ENCODE measurements at regions not wholly inside any gene's neighbourhood (a gene's known extent, or its start where the extent isn't known, plus 50 kb on each side); places are given as distances from the start of the nearest gene placed in this dataset.
"Not testable (repeated sequence)": the region's sequence is repeated elsewhere in the genome, so short reads cannot be mapped to it uniquely, and the experiment has no call there.

DNA sequence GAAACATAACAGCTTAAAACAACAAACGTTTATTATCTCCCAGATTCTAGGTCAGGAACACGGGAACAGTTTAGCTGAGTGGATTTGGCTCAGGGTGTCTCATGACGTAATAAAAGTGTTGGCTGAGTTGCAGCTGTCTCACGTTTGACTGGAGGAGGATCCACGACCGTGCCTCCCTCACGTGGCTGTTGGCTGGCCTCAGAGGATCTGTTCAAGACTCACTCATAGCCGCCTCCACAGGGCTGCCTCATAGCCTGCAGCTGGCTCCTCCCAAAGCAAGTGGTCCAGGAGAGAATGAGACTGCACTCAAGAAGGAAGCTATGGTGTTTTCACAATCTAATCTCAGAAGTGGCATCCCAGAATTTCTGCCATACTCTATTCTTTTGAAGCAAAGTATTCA lies 167.1 kb downstream of the RPRM start:
- no peaks in the 10 kb centered on the region for H4K20me1 ChIP-seq
- H3K4me3 ChIP-seq: no peak overlapping the region
- no peaks in the 10 kb centered on the region for H3K4me1 ChIP-seq
- no peak overlapping the region for H3K4me2 ChIP-seq
- no peak overlapping the region for H3K27ac ChIP-seq
- TF ChIP-seq Cebpa-rat (IDR thresholded peaks at IDR 0.05): no peak
- no peaks in the 10 kb centered on the region for H3K36me3 ChIP-seq
- no peak overlapping the region for H3K9ac ChIP-seq
- no peaks in the 10 kb centered on the region for H3K9me3 ChIP-seq
- no peaks in the 10 kb centered on the region for H3K27me3 ChIP-seq

DNA sequence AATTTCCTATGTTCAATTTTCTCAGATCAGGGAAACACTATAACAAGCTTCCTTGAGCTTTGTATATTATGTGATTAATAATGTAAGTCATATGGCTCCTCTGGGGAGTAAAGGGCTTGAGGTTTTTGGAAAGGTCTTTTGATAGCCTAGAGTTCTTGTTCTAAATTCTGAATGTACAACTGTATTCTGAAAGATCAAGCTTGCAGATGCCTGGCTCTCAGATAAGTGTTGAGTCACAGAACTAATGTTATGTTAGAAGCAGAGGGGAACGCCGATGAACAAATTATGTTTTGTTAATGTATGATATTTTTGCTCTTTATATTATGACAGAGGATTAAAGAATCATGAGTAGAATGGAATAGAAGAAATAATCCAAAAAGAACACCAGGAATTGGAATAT lies 170.1 kb downstream of the RPRM start:
- H3K9ac ChIP-seq: no peak overlapping the region

DNA sequence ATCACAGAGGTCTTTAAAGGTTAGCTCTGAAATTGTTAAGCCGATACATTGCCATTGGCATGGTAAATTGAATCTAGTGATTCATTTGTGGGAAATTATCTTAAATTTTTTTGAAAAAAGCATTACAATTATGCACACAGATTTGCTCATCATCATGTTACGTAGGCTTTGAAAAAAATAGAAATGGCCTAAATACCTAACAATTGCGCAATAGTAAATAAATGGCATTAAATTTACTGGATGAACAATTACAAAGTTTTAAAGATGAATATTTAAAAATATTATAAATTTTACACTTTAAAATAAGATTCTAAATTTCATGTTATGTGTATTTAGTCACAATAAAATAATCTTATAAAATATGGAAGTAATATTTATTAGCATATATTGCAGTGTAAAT lies 171.3 kb downstream of the RPRM start:
- H3K4me1 ChIP-seq: no peaks in the 10 kb centered on the region
- H3K27me3 ChIP-seq: no peaks in the 10 kb centered on the region
- H3K4me2 ChIP-seq: no peak overlapping the region
- no peaks in the 10 kb centered on the region for H4K20me1 ChIP-seq
- no peak overlapping the region for H3K4me3 ChIP-seq
- no peaks in the 10 kb centered on the region for H3K36me3 ChIP-seq
- H3K9ac ChIP-seq: no peak overlapping the region
- no peaks in the 10 kb centered on the region for H3K9me3 ChIP-seq
- no peak for TF ChIP-seq Cebpa-rat (IDR thresholded peaks at IDR 0.05)
- H3K27ac ChIP-seq: no peak overlapping the region

More for the DNA sequence above, 170.1 kb downstream of the RPRM start:
- Histone ChIP-seq H3K4me3 (no peak overlapping the region), H3K27ac (no peak overlapping the region), H3K4me2 (no peak overlapping the region), H3K27me3 (no peaks in the 10 kb centered on the region), H3K9me3 (no peaks in the 10 kb centered on the region), H4K20me1 (no peaks in the 10 kb centered on the region), H3K4me1 (no peaks in the 10 kb centered on the region), H3K36me3 (no peaks in the 10 kb centered on the region)
- no peak for TF ChIP-seq Cebpa-rat (IDR thresholded peaks at IDR 0.05)

DNA sequence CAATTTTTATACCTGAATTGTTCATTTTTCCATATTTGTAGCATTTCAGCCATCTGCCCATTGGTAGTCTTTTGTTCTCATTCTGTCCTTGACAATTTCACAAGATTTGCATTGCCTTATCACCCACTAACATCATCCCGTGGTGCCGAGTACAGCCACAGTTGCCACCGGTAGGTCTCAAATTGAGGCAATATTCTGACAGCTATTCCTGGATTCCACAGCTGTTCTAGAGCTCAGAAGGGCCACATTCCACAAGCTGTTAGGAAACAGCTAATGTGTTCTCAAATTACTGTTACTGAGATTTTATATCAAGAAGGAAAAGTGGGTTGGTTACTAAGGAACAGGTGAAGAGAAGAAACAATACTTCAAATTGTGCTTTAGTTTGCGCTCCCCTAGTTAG lies 178.8 kb downstream of the RPRM start:
- Histone ChIP-seq H3K9me3 (no peaks in the 10 kb centered on the region), H3K27ac (no peak overlapping the region), H3K9ac (no peak overlapping the region), H4K20me1 (no peaks in the 10 kb centered on the region), H3K27me3 (no peaks in the 10 kb centered on the region), H3K4me1 (no peaks in the 10 kb centered on the region), H3K4me2 (no peak overlapping the region), H3K36me3 (no peaks in the 10 kb centered on the region), H3K4me3 (no peak overlapping the region)
- TF ChIP-seq Cebpa-rat (IDR thresholded peaks at IDR 0.05): no peak

DNA sequence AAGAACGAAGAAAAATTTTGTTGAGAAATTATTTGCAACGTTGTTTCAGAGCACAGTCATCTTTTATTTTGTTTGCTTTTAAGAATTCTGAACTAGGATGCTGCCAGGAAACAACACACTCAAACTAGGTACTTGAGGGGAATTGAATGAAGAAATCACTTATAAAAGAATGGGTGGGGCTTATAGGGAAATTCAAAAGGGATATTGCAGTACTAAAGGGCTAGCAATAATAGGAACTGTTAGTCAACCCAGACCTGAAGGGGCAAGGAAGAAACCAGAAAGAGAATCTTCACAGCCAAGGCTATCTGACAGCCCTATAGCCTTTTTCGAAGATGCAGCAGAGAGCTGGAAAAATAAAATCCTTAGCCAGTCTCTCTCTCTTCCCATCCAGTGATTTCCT lies 179.3 kb downstream of the RPRM start:
- no peaks in the 10 kb centered on the region for H3K4me1 ChIP-seq
- TF ChIP-seq Cebpa-rat (IDR thresholded peaks at IDR 0.05): no peak
- H3K27me3 ChIP-seq: no peaks in the 10 kb centered on the region
- H3K4me2 ChIP-seq: no peak overlapping the region
- no peak overlapping the region for H3K4me3 ChIP-seq
- H4K20me1 ChIP-seq: no peaks in the 10 kb centered on the region
- no peak overlapping the region for H3K27ac ChIP-seq
- no peak overlapping the region for H3K9ac ChIP-seq
- no peaks in the 10 kb centered on the region for H3K36me3 ChIP-seq
- H3K9me3 ChIP-seq: no peaks in the 10 kb centered on the region

DNA sequence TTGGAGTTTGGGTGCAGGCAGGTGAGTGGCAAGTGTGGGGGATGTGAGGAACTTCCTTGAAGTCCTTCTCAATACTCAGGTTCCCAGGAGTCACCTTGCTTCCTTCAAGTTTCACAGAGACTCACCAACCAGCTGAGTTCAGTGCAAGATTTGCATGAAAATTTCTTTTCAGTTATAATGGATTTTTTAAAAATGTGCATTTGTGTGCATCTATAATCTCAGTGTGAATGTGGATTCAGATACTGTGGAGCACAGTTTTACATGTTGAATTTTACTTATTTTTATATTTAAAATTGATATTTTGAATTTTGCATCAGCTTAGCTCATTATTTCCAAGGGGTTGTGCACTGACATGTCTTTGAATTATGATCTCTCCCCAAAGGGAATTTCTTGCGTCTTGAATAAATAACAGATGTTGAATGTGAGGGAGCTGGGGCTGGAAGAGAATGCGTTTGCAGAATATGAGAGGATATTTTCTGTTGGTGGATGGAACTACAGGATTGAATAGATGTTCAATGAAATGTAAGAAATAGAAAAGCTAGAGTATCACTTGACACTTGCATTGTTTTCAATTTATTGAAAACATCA lies 184.3 kb downstream of the RPRM start:
- Histone ChIP-seq H3K27ac (no peak overlapping the region), H3K36me3 (no peaks in the 10 kb centered on the region), H3K4me3 (no peak overlapping the region), H3K9me3 (no peaks in the 10 kb centered on the region), H3K27me3 (no peaks in the 10 kb centered on the region), H3K9ac (no peak overlapping the region), H4K20me1 (no peaks in the 10 kb centered on the region), H3K4me1 (no peaks in the 10 kb centered on the region), H3K4me2 (no peak overlapping the region)
- TF ChIP-seq Cebpa-rat (IDR thresholded peaks at IDR 0.05): no peak

DNA sequence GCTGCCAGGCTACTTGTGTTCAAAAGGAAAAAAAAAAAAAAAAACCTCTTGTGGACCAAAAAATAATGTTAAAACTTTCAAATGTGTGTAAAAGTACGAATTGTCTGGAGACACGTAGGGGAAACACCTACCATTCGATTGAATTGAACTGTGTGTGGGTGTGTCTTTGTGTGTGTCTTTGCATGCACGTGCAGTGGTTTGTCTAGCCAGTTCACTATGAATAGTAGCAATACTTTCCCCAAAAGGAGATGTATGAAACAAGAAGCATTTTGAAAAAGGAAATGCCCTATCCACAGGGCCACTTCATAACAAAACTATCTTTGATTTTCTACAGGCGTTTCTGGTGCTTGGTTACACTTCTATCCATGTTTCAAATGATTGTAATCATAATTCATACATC lies 186.8 kb downstream of the RPRM start:
- no peak overlapping the region for H3K4me3 ChIP-seq
- H3K27me3 ChIP-seq: no peaks in the 10 kb centered on the region
- no peaks in the 10 kb centered on the region for H3K4me1 ChIP-seq
- no peaks in the 10 kb centered on the region for H3K9me3 ChIP-seq
- no peaks in the 10 kb centered on the region for H4K20me1 ChIP-seq
- no peak overlapping the region for H3K4me2 ChIP-seq
- H3K36me3 ChIP-seq: no peaks in the 10 kb centered on the region
- H3K9ac ChIP-seq: no peak overlapping the region
- no peak overlapping the region for H3K27ac ChIP-seq
- TF ChIP-seq Cebpa-rat (IDR thresholded peaks at IDR 0.05): no peak

DNA sequence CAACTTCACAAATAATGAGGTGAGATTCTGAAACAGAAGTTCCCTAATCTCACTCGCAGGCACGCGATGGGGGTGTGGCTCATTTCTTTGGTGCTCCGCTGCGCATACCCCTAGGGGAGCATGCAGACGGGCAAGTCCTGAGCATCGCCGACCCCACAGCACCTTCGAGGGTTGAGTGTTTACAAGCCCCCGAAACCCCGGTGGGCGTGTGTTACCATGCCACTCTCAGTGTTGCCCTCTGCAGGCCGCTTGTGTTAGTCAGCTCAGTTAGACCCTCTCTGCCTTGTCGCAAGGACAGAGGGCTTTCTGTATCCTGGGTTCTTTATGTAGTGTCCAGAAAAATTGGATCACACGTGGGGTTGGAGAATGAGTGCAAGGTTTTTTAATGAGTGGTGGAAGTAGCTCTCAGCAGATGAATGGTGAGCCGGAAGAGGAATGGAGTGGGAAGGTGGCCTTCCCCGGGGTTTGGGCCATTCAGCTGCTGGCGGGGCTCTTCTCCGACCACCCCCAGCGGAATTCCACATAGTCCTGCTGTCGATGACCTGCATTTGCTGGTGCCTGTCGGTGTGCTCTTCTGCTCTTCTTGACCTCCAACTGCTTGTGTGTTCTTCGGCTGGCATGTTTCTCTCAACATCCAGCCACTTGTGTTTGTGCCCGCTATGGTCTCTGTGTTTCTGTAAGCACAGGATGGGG lies 191.3 kb downstream of the RPRM start:
- no peak overlapping the region for H3K4me3 ChIP-seq
- no peak for TF ChIP-seq Cebpa-rat (IDR thresholded peaks at IDR 0.05)

DNA sequence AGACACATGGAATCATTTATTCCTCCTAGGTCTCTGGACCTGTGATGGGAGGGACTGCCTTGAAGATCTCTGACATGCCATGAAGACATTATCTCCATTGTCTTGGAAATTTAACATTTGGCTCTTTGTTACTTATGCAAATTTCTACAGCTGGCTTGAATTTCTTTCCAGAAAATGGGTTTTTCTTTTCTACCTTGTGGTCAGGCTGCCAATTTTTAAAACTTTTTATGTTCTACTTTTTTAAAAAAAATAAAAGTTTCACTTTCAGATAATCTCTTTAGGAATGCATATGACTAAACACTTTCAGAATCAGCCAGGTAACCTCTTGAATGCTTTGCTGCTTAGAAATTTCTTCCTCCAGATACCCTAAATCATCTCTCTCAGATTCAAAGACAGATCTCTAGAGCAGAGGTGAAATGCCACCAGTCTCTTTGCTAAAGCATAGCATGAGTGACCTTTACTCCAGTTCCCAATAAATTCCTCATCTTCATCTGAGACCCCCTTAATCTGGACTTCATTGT lies 209.6 kb downstream of the RPRM start:
- Histone ChIP-seq H3K27me3 (no peaks in the 10 kb centered on the region), H3K27ac (no peak overlapping the region)

More for the DNA sequence above, 191.3 kb downstream of the RPRM start:
- H3K9me3 ChIP-seq: peaks cover 16% of the 10 kb centered on the region
- H3K4me1 ChIP-seq: no peaks in the 10 kb centered on the region
- no peak overlapping the region for H3K27ac ChIP-seq
- H3K27me3 ChIP-seq: no peaks in the 10 kb centered on the region
- no peak overlapping the region for H3K9ac ChIP-seq
- H3K36me3 ChIP-seq: no peaks in the 10 kb centered on the region
- H4K20me1 ChIP-seq: no peaks in the 10 kb centered on the region
- no peak overlapping the region for H3K4me2 ChIP-seq

DNA sequence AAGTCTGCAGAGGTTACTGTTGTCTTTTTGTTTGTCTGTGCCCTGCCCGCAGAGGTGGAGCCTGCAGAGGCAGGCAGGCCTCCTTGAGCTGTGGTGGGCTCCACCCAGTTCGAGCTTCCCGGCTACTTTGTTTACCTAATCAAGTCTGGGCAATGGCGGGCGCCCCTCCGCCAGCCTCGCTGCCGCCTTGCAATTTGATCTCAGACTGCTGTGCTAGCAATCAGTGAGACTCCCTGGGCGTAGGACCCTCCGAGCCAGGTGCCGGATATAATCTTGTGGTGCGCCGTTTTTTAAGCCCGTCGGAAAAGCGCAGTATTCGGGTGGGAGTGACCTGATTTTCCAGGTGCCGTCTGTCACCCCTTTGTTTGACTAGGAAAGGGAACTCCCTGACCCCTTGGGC lies 221.7 kb downstream of the RPRM start:
- H3K9me3 ChIP-seq, H3K9ac ChIP-seq, H3K4me3 ChIP-seq: not testable (repeated sequence)

More for the DNA sequence above, 209.6 kb downstream of the RPRM start:
- Histone ChIP-seq H3K4me2 (no peak overlapping the region), H3K9ac (no peak overlapping the region), H4K20me1 (no peaks in the 10 kb centered on the region), H3K9me3 (peaks cover 7% of the 10 kb centered on the region), H3K36me3 (no peaks in the 10 kb centered on the region), H3K4me3 (no peak overlapping the region), H3K4me1 (no peaks in the 10 kb centered on the region)
- TF ChIP-seq Cebpa-rat (IDR thresholded peaks at IDR 0.05): no peak

DNA sequence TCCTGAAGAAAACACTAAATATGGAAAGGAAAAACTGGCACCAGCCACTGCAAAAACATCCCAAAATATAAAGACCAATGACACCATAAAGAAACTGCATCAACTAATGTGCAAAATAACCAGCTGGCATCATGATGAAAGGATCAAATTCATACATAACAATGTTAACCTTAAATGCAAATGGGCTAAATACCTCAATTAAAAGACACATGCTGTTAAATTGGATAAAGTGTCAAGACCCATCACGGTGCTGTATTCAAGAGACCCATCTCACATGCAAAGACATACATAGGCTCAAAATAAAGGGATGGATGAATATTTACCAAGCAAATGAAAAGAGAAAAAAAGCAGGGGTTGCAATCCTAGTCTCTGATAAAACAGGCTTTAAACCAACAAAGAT lies 231.9 kb downstream of the RPRM start:
- H3K4me3 ChIP-seq, H3K4me1 ChIP-seq, H3K9me3 ChIP-seq, H4K20me1 ChIP-seq, H3K27me3 ChIP-seq, H3K4me2 ChIP-seq, H3K36me3 ChIP-seq, H3K27ac ChIP-seq, H3K9ac ChIP-seq: not testable (repeated sequence)

More for the DNA sequence above, 221.7 kb downstream of the RPRM start:
- not testable (repeated sequence) for H3K4me2 ChIP-seq, H3K36me3 ChIP-seq, H3K27ac ChIP-seq, H3K27me3 ChIP-seq, H4K20me1 ChIP-seq, H3K4me1 ChIP-seq
